ENCODE measurements at regions not wholly inside any gene's neighbourhood (a gene's known extent, or its start where the extent isn't known, plus 50 kb on each side); places are given as distances from the start of the nearest gene placed in this dataset.
"Not testable (repeated sequence)": the region's sequence is repeated elsewhere in the genome, so short reads cannot be mapped to it uniquely, and the experiment has no call there.

GRCh38 chr4:135941671-135942070 lies 1590.6 kb downstream of the PCDH18 start:
- no peak for DNase-seq

GRCh38 chr4:135934026-135934425 lies 1598.3 kb downstream of the PCDH18 start:
- peak; percentile 29 to 66 (median 31) for DNase-seq

- DNase-seq, result no peak
Observed at GRCh38 chr4:135927651-135928050, 1604.6 kb downstream of the PCDH18 start.

GRCh38 chr4:135921081-135921480 lies 1611.2 kb downstream of the PCDH18 start:
- no peak for DNase-seq

- DNase-seq, result peak; percentile 70 to 88 (median 74)
Observed at GRCh38 chr4:135917011-135917410, 1615.3 kb downstream of the PCDH18 start.

- DNase-seq, result peak in 2 of 3 donors; percentile 1 to 32
Observed at GRCh38 chr4:135900956-135901355, 1631.3 kb downstream of the PCDH18 start.

- DNase-seq, result not testable (repeated sequence)
Observed at GRCh38 chr4:135864304-135864703, 1662.7 kb upstream of the PABPC4L start.

- no peak for DNase-seq
Observed at GRCh38 chr4:135840781-135841180, 1639.2 kb upstream of the PABPC4L start.

- DNase-seq, result no peak
Observed at GRCh38 chr4:135839712-135840111, 1638.1 kb upstream of the PABPC4L start.

- DNase-seq, result no peak
Observed at GRCh38 chr4:135838889-135839288, 1637.3 kb upstream of the PABPC4L start.

- no peak for DNase-seq
Observed at GRCh38 chr4:135834471-135834870, 1632.9 kb upstream of the PABPC4L start.

- no peak for DNase-seq
Observed at GRCh38 chr4:135833529-135833928, 1631.9 kb upstream of the PABPC4L start.

GRCh38 chr4:135824759-135825296 lies 1623.2 kb upstream of the PABPC4L start:
- peak in 2 of 3 donors; percentile 3 to 5 for DNase-seq

- DNase-seq, result no peak
Observed at GRCh38 chr4:135804785-135805184, 1603.2 kb upstream of the PABPC4L start.

- peak; percentile 27 to 44 (median 39) for DNase-seq
Observed at GRCh38 chr4:135777361-135777760, 1575.8 kb upstream of the PABPC4L start.

GRCh38 chr4:135775909-135776308 lies 1574.3 kb upstream of the PABPC4L start:
- DNase-seq, result no peak

- DNase-seq, result no peak
Observed at GRCh38 chr4:135770505-135770904, 1568.9 kb upstream of the PABPC4L start.

- DNase-seq, result no peak
Observed at GRCh38 chr4:135744928-135745327, 1543.3 kb upstream of the PABPC4L start.

GRCh38 chr4:135741583-135741982 lies 1540.0 kb upstream of the PABPC4L start:
- DNase-seq, result no peak

GRCh38 chr4:135739354-135739753 lies 1537.8 kb upstream of the PABPC4L start:
- DNase-seq, result no peak

- DNase-seq, result no peak
Observed at GRCh38 chr4:135735512-135735911, 1533.9 kb upstream of the PABPC4L start.

- peak in 1 of 3 donors; percentile 6 for DNase-seq
Observed at GRCh38 chr4:135732448-135732847, 1530.9 kb upstream of the PABPC4L start.

- DNase-seq, result no peak
Observed at GRCh38 chr4:135731682-135732081, 1530.1 kb upstream of the PABPC4L start.

- DNase-seq, result no peak
Observed at GRCh38 chr4:135724421-135724820, 1522.8 kb upstream of the PABPC4L start.

Measured in muscle of back (tissue), 3 donors.